Progenitor cell of endocrine pancreas (in vitro differentiated cells): ENCODE measurements at regions not wholly inside any gene's neighbourhood (a gene's known extent, or its start where the extent isn't known, plus 50 kb on each side); places are given as distances from the start of the nearest gene placed in this dataset.

Experiments
- DNase-seq: peaks from one replicate; pipeline ENCODE4 v3.0.0; 2021; ENCODE audit warnings: low spot score; ENCODE audit not compliant: unreplicated experiment
- H3K27ac Mint-ChIP-seq: 2 replicates; pipeline ENCODE4 v1.8.0; 2021; ENCODE audit warnings: mild to moderate bottlenecking, moderate library complexity, mixed read lengths
- H3K27me3 Mint-ChIP-seq: 2 replicates; pipeline ENCODE4 v1.8.0; 2021; ENCODE audit warnings: mixed read lengths
- H3K36me3 Mint-ChIP-seq: 2 replicates; pipeline ENCODE4 v1.8.0; 2022; ENCODE audit warnings: mixed read lengths; ENCODE audit not compliant: insufficient read depth
- H3K4me1 Mint-ChIP-seq: 2 replicates; pipeline ENCODE4 v1.8.0; 2021; ENCODE audit warnings: low read depth, mixed read lengths
- H3K4me3 Mint-ChIP-seq: 2 replicates; pipeline ENCODE4 v1.8.0; 2021; ENCODE audit warnings: low read depth, mild to moderate bottlenecking, moderate library complexity, mixed read lengths
- H3K9me3 Mint-ChIP-seq: 2 replicates; pipeline ENCODE4 v1.8.0; 2021; ENCODE audit warnings: low read depth, mixed read lengths
- TF ChIP-seq, protein P1 (sequence below): fragments of 200-600 bp; sonication (generic); IDR thresholded peaks from one replicate; pipeline ENCODE4 v1.5.0; 2021; ENCODE audit warnings: antibody characterized with exemption, mild to moderate bottlenecking; ENCODE audit not compliant: unreplicated experiment

DNA sequence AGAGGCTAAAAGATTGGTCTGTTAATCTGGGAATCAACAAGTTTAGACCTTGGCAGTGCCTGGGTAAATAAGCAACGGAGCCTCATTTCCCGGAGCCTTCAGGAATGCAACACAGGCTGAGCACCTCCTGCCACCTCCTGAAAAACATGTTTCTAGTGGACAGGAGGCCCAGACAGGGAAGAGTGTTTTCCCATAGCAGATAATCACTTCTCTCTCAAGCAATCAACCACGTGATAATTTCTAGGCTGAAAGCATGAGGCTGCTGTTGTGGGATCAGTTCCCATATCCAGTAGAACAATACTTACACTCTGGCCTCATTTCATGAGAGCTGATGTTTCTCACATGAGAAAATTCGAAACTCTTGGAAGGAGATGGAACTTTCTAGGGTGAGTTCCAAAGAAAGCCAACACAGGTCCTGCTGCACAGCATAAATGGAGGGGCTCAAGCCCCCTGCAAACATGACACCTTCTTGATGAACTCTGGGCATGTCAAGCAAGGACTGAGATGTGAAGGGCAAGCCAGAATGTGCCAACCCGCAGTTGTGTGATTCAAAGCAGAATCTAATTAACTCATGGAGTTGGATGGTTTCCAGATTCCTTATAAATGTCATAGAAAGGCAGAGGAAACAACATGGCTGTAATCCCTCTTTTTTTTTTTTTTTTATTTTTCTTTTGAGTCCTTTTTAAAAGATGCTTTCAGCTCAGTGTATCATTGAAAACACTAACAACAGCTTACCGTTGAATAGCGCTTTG lies 228.5 kb upstream of the SESN3 start:
- H3K27me3 Mint-ChIP-seq: peaks cover 8% of the 10 kb centered on the region
- no peaks in the 10 kb centered on the region for H3K36me3 Mint-ChIP-seq
- TF ChIP-seq, protein P1, sequence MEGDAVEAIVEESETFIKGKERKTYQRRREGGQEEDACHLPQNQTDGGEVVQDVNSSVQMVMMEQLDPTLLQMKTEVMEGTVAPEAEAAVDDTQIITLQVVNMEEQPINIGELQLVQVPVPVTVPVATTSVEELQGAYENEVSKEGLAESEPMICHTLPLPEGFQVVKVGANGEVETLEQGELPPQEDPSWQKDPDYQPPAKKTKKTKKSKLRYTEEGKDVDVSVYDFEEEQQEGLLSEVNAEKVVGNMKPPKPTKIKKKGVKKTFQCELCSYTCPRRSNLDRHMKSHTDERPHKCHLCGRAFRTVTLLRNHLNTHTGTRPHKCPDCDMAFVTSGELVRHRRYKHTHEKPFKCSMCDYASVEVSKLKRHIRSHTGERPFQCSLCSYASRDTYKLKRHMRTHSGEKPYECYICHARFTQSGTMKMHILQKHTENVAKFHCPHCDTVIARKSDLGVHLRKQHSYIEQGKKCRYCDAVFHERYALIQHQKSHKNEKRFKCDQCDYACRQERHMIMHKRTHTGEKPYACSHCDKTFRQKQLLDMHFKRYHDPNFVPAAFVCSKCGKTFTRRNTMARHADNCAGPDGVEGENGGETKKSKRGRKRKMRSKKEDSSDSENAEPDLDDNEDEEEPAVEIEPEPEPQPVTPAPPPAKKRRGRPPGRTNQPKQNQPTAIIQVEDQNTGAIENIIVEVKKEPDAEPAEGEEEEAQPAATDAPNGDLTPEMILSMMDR: no peak
- peaks cover 20% of the 10 kb centered on the region for H3K4me1 Mint-ChIP-seq
- DNase-seq: no peak
- no peak overlapping the region for H3K27ac Mint-ChIP-seq
- H3K9me3 Mint-ChIP-seq: peaks cover 11% of the 10 kb centered on the region
- no peak overlapping the region for H3K4me3 Mint-ChIP-seq

DNA sequence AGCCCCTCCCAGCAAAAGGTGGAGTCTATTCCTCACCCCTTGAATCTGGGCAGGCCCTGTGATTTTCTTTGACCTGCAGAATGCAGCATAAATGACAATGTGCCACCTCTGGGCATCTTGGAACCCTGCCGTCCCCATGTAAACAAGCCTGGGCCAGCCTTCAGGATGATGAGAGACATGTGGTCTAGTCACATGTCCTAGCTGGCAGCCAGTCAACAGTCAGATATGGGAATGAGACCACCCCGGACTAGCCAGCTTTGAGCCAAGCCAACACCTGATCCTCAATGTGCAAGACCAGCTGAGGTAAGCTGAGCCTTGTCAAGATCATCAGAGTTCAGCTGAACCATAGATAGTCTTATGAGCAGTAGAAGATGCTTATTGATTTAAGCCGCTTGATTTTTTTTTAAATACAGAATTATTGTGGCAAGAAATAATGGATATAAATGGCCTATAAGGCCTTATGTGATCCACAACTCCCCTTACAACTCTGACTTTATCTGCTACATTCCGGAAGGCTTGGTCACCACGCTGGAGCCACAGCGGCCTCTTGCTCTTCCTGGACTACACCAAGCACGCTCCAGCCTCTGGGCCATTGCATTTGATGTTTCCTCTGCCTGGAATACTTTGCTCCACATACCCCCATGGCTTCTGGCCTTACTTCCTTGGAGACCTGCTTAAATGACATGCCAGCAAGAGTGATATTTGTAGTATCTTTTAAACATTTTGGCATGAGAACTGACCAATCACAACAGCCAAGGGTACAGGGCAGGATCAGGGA lies 225.9 kb upstream of the SESN3 start:
- TF ChIP-seq, protein P1: no peak
- H3K27me3 Mint-ChIP-seq: peaks cover 8% of the 10 kb centered on the region
- H3K4me3 Mint-ChIP-seq: no peak overlapping the region
- no peak for DNase-seq
- peaks cover 9% of the 10 kb centered on the region for H3K9me3 Mint-ChIP-seq
- no peaks in the 10 kb centered on the region for H3K36me3 Mint-ChIP-seq
- H3K4me1 Mint-ChIP-seq: peaks cover 12% of the 10 kb centered on the region
- no peak overlapping the region for H3K27ac Mint-ChIP-seq

DNA sequence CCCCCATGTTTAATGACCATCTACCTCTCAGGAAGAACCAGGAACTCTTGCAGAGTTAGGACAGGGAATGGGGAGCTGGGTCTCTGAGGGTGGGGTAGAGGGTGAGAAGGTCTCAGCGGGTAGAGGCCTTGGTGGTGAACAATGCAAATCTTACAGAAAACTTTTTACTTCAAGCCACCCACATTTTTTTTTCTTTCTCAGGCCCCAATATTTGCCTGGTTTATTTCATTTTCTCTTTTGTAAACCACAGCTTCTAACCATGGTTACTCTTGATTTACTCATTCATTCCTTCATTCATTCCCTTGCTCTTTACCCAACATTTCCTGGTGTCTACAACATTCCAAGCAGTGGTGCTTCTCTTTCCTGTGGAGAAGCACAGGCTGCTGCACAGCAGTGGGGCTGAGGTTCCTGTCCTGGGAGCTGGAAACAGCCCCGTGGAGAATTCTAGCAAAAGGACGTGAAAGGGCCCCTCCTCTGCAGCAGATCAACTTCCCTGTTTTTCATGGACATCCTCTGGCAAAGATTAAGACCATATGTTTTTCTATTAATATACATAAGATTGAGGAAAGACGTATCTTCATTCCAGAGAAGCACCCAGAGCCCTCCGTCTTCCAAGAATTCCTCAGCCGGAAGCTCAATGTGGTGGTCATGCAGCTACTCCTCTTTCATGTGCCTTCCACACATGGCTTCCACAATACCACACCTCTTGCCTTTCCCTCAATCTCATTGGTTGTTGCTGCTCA lies 224.4 kb upstream of the SESN3 start:
- Mint-ChIP-seq H3K4me3 (no peak overlapping the region), H3K27me3 (peaks cover 8% of the 10 kb centered on the region), H3K27ac (no peak overlapping the region), H3K9me3 (no peaks in the 10 kb centered on the region), H3K36me3 (no peaks in the 10 kb centered on the region), H3K4me1 (peaks cover 12% of the 10 kb centered on the region)
- TF ChIP-seq, protein P1: no peak
- DNase-seq: no peak

DNA sequence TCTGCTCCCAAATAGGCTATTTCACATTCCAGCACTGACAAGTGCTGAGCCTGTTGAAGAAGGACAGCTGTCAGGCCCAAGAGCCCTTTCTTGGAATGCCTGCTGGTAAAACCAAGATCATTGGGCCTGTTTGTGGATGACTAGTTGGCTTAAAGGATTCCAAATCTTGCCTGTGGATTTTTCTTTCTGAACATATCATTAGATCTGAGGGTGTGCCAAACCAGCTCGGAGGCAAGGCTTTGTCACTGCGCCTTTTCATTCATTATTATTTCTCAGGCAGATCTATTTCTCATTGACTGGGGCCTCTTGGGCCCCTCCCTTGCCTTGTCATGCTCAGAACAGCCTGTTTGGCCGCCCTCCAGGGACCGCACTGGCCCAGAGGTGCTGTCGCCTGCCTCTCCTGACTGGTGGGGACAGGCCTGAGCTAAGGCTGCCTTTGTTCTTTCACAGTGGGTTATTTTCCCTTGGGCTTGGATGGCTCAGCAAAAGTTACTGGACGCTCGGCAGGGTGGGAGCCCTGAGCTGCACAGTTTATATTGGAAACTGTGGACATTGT lies 222.7 kb upstream of the SESN3 start:
- Mint-ChIP-seq H3K4me3 (no peak overlapping the region), H3K27ac (no peak overlapping the region), H3K36me3 (no peaks in the 10 kb centered on the region), H3K9me3 (no peaks in the 10 kb centered on the region), H3K4me1 (peaks cover 6% of the 10 kb centered on the region), H3K27me3 (peaks cover 14% of the 10 kb centered on the region)
- TF ChIP-seq, protein P1: no peak
- no peak for DNase-seq

DNA sequence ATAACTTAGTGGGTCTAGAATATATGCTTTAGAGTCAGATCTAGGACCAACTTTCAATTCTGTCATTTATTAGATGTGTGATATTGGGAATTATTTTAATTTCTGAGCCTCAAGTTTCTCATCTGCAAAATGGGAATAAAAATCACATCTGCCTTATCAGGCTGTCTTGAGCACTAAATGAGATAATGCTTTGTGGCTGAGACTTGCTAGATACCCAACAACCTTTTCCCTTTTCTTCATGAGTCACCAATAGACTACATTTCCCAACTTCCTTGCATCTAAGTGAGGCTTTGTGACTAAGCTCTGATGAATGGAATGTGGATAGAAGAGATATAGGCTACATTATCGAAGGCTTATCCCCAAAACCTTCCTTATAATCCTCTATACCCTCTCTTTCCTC lies 220.7 kb upstream of the SESN3 start:
- H3K9me3 Mint-ChIP-seq: no peaks in the 10 kb centered on the region
- H3K36me3 Mint-ChIP-seq: no peaks in the 10 kb centered on the region
- H3K27me3 Mint-ChIP-seq: peaks cover 14% of the 10 kb centered on the region
- TF ChIP-seq, protein P1: no peak
- no peak overlapping the region for H3K4me3 Mint-ChIP-seq
- DNase-seq: no peak
- H3K4me1 Mint-ChIP-seq: peaks cover 6% of the 10 kb centered on the region
- no peak overlapping the region for H3K27ac Mint-ChIP-seq
